ENCODE measurements at regions not wholly inside any gene's neighbourhood (a gene's known extent, or its start where the extent isn't known, plus 50 kb on each side); places are given as distances from the start of the nearest gene placed in this dataset.

DNA sequence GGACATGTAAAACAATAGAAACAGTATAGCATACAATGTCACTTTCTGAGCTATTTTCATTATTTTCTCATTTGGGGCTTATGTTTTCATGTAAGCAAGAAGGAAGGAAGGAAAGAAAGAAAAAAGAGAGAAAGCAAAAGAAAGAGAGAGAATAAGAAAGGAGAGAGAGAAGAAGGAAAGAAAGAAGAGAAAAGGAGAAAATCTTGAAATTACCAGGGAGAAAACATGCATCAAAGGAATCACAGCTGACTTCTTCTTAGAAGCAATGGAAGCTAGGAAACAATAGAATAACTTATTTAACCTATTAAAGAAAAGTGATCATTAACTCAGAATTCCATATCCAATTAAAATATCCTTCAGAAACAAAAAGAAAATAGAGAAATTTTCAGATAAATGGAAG lies 471.5 kb downstream of the OCA2 start:
- TF ChIP-seq CTCF (IDR thresholded peaks at IDR 0.05) (no peak), POLR2A (IDR thresholded peaks at IDR 0.05) (no peak), POLR2AphosphoS5 (IDR thresholded peaks at IDR 0.05; ENCODE audit: insufficient read depth in 1 of 2, low read depth in 1 of 2) (no peak)

All from vagina (tissue), 2 donors.